A549 (cell line): ENCODE measurements at regions not wholly inside any gene's neighbourhood (a gene's known extent, or its start where the extent isn't known, plus 50 kb on each side); places are given as distances from the start of the nearest gene placed in this dataset.

ENCODE experiments used
- ATOH8 ChIP-seq: fragments of 250-450 bp; sonication (Bioruptor Pico); IDR thresholded peaks from 2 replicates; pipeline ENCODE4 v1.5.0; 2020; ENCODE audit warnings: low read depth, mild to moderate bottlenecking, moderate library complexity
- CEBPB ChIP-seq, 2 experiments: fragments of >200 bp in 1 of 2; sonication (Bioruptor Twin) in 1 of 2; formaldehyde crosslinking in 1 of 2; IDR thresholded peaks; 2 replicates each; pipeline ENCODE4 v1.6.1; 2012 to 2016
- HOXA7 ChIP-seq: fragments of 250-450 bp; sonication (Bioruptor Pico); IDR thresholded peaks from 2 replicates; pipeline ENCODE4 v1.5.0; 2020; ENCODE audit warnings: mild to moderate bottlenecking, moderate library complexity
- RFX5 ChIP-seq: fragments of 450-650 bp; IDR thresholded peaks from 2 replicates; pipeline ENCODE4 v1.7.1; 2014; ENCODE audit warnings: antibody characterized with exemption, mild to moderate bottlenecking, moderate library complexity
- ZC3H11A ChIP-seq: fragments of 450-650 bp; IDR thresholded peaks from 2 replicates; pipeline ENCODE4 v1.6.1; 2014; ENCODE audit warnings: antibody characterized with exemption, mild to moderate bottlenecking
- TF ChIP-seq, protein P1 (sequence below): fragments of >200 bp; sonication (Bioruptor Twin); formaldehyde crosslinking; IDR thresholded peaks from 3 replicates; pipeline ENCODE4 v1.5.1; 2016

DNA sequence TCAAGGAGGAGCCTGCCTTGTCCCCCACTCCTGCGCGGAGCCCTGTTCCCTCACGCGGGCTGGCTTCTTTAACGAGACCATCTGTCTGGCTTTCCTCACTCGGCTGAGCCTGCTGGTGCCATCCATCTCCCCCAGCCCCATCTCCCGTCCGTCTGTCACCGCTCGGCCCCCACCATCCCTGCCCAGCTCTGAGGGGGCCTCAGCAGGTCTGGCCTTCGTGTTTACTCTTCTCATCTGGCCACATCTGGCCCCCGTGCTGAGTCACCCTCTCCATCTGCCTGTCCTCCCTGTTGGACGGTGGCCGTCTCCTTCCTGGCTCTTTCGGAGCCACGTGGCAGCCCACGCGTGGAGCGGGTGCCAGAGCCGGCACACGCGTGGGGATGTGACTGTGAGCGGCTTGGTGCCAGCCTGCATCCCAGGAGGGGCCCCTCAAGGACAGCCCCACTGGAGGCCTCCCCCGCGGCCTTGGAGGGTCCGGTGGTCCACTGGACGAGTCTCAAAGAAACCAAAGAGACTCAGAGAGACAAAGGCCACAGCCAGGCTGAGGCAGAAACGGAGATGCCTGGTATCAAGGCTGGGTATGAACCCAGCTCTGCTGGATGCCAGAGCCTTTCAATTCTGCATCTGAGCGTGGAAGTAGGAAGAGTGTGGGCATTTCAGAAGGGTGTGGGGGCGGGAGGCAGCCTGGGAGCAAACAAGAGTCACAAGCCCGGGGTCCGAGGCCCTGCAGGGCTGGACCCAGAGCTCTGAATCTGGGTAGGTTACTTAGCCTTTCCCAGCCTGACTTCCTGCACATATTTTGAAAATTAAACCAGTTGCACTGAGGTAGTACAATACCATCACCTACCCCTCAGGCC, 76.7 kb upstream of the UNC5A start:
- TF ChIP-seq HOXA7 (CRISPR knock-in tag), result no peak
- TF ChIP-seq, protein P1, sequence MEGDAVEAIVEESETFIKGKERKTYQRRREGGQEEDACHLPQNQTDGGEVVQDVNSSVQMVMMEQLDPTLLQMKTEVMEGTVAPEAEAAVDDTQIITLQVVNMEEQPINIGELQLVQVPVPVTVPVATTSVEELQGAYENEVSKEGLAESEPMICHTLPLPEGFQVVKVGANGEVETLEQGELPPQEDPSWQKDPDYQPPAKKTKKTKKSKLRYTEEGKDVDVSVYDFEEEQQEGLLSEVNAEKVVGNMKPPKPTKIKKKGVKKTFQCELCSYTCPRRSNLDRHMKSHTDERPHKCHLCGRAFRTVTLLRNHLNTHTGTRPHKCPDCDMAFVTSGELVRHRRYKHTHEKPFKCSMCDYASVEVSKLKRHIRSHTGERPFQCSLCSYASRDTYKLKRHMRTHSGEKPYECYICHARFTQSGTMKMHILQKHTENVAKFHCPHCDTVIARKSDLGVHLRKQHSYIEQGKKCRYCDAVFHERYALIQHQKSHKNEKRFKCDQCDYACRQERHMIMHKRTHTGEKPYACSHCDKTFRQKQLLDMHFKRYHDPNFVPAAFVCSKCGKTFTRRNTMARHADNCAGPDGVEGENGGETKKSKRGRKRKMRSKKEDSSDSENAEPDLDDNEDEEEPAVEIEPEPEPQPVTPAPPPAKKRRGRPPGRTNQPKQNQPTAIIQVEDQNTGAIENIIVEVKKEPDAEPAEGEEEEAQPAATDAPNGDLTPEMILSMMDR, result no peak
- no peak for TF ChIP-seq CEBPB (IDR thresholded peaks at IDR 0.05)
- no peak for TF ChIP-seq ZC3H11A
- TF ChIP-seq RFX5, result no peak
- no peak for TF ChIP-seq ATOH8
